Endodermal cell (in vitro differentiated cells): ENCODE measurements at regions not wholly inside any gene's neighbourhood (a gene's known extent, or its start where the extent isn't known, plus 50 kb on each side); places are given as distances from the start of the nearest gene placed in this dataset.

Experiments
- DNase-seq: peaks from one replicate; pipeline ENCODE4 v3.0.0-alpha.2; 2017
- H3K27ac ChIP-seq: 2 replicates; pipeline ENCODE4 v1.5.1; 2013; ENCODE audit warnings: mild to moderate bottlenecking, low read depth, low read length, moderate library complexity
- H3K27me3 ChIP-seq: 2 replicates; pipeline ENCODE4 v1.6.1; 2013; ENCODE audit warnings: mild to moderate bottlenecking, low read length, moderate library complexity; ENCODE audit not compliant: insufficient read depth, control insufficient read depth, poor library complexity, severe bottlenecking
- H3K36me3 ChIP-seq: 2 replicates; pipeline ENCODE4 v1.7.0; 2013; ENCODE audit warnings: mild to moderate bottlenecking, low read length, moderate library complexity; ENCODE audit not compliant: control insufficient read depth, insufficient read depth
- H3K4me1 ChIP-seq: one replicate; pipeline ENCODE4 v1.7.0; 2013; ENCODE audit warnings: low read length; ENCODE audit not compliant: control insufficient read depth, insufficient read depth
- H3K4me3 ChIP-seq: 2 replicates; pipeline ENCODE4 v1.5.1; 2013; ENCODE audit warnings: mild to moderate bottlenecking, low read length, moderate library complexity
- H3K9ac ChIP-seq: 2 replicates; pipeline ENCODE4 v1.6.1; 2013; ENCODE audit warnings: mild to moderate bottlenecking, low read length, moderate library complexity; ENCODE audit not compliant: poor library complexity, severe bottlenecking; ENCODE audit errors: extremely low read depth
- H3K9me3 ChIP-seq: 2 replicates; pipeline ENCODE4 v1.6.1; 2013; ENCODE audit warnings: mild to moderate bottlenecking, low read length, moderate library complexity; ENCODE audit not compliant: control insufficient read depth
- H3K27ac Mint-ChIP-seq: 2 replicates; pipeline ENCODE4 v1.8.0; 2020; ENCODE audit warnings: mixed read lengths
- H3K27me3 Mint-ChIP-seq: 2 replicates; pipeline ENCODE4 v1.8.0; 2021; ENCODE audit warnings: mild to moderate bottlenecking, mixed read lengths; ENCODE audit not compliant: insufficient read depth
- H3K36me3 Mint-ChIP-seq: 2 replicates; pipeline ENCODE4 v1.8.0; 2020; ENCODE audit warnings: low read depth, mixed read lengths
- H3K4me1 Mint-ChIP-seq: 2 replicates; pipeline ENCODE4 v1.8.0; 2020; ENCODE audit warnings: mixed read lengths
- H3K4me3 Mint-ChIP-seq: 2 replicates; pipeline ENCODE4 v1.8.0; 2020; ENCODE audit warnings: mild to moderate bottlenecking, moderate library complexity, mixed read lengths
- H3K9me3 Mint-ChIP-seq: 2 replicates; pipeline ENCODE4 v1.8.0; 2020; ENCODE audit warnings: mild to moderate bottlenecking, mixed read lengths
- CTCF ChIP-seq: fragments of 200-600 bp; sonication (generic); conservative IDR thresholded peaks from 2 replicates; pipeline ENCODE4 v1.5.0; 2021; ENCODE audit warnings: antibody characterized with exemption, mild to moderate bottlenecking
- WGBS, 2 experiments: methylation state at CpG; one replicate each; pipeline versions ENCODE4 v1.1.5 to v1.1.7; 2013; ENCODE audit warnings: missing lambda C conversion rate in 2 of 2, mixed read lengths in 1 of 2; ENCODE audit not compliant: insufficient coverage in 1 of 2, insufficient read length in 1 of 2; 5-methylcytosine and 5-hydroxymethylcytosine counted together

GRCh38 chr11:120020486-120020885 lies 117.4 kb downstream of the TRIM29 start:
- Histone ChIP-seq H3K9ac (no peak overlapping the region), H3K27me3 (no peaks in the 10 kb centered on the region), H3K4me3 (no peak overlapping the region), H3K36me3 (no peaks in the 10 kb centered on the region), H3K4me1 (peaks cover 13% of the 10 kb centered on the region), H3K9me3 (no peaks in the 10 kb centered on the region), H3K27ac (no peak overlapping the region)
- Mint-ChIP-seq H3K4me3 (no peak overlapping the region), H3K27ac (no peak overlapping the region), H3K4me1 (peaks cover 28% of the 10 kb centered on the region), H3K36me3 (no peaks in the 10 kb centered on the region), H3K9me3 (no peaks in the 10 kb centered on the region), H3K27me3 (peaks cover 26% of the 10 kb centered on the region)
- TF ChIP-seq CTCF, result no peak
- DNase-seq, result no peak
- 83 to 100% methylated on average over 1 to 4 of the region's 4 CpGs for WGBS, 2 experiments

DNA sequence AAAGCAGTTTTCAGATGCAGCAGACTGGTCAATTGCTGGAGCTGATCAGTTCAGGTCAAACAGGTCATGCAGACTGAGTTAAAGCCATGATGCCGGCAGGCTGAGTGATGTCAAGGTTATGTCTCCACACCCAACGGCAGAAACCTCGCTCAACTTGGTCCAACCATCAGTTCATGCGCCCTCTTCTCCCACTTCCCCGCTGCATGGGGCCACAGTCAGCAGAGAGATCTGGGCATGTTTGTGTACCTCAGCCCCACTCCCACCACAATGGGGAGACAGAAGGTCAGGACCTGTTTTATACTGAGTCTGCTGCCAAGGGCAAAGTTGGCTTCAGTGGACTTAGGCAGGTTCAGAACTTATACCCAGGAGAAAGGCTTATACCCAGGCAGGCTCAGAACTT lies 118.7 kb downstream of the TRIM29 start:
- WGBS, 2 experiments, result 96 to 98% methylated on average over 5 of the region's 5 CpGs
- no peaks in the 10 kb centered on the region for H3K9me3 ChIP-seq
- H3K4me3 ChIP-seq, result no peak overlapping the region
- TF ChIP-seq CTCF, result no peak
- Mint-ChIP-seq H3K4me3 (no peak overlapping the region), H3K27ac (no peak overlapping the region), H3K4me1 (peaks cover 32% of the 10 kb centered on the region), H3K9me3 (no peaks in the 10 kb centered on the region), H3K27me3 (peaks cover 36% of the 10 kb centered on the region), H3K36me3 (no peaks in the 10 kb centered on the region)
- H3K27ac ChIP-seq, result no peak overlapping the region
- peaks cover 7% of the 10 kb centered on the region for H3K4me1 ChIP-seq
- no peak overlapping the region for H3K9ac ChIP-seq
- H3K36me3 ChIP-seq, result no peaks in the 10 kb centered on the region
- H3K27me3 ChIP-seq, result peaks cover under 1% of the 10 kb centered on the region
- DNase-seq, result no peak

- Mint-ChIP-seq H3K27me3 (peaks cover 38% of the 10 kb centered on the region), H3K36me3 (no peaks in the 10 kb centered on the region), H3K4me3 (no peak overlapping the region), H3K27ac (no peak overlapping the region), H3K4me1 (peaks cover 21% of the 10 kb centered on the region), H3K9me3 (no peaks in the 10 kb centered on the region)
- H3K4me1 ChIP-seq, result no peaks in the 10 kb centered on the region
- DNase-seq, result no peak
- no peak overlapping the region for H3K4me3 ChIP-seq
- WGBS, 2 experiments, result 56 to 64% methylated on average over 9 of the region's 9 CpGs
- no peak overlapping the region for H3K27ac ChIP-seq
- H3K36me3 ChIP-seq, result no peaks in the 10 kb centered on the region
- no peak for TF ChIP-seq CTCF
- H3K9me3 ChIP-seq, result no peaks in the 10 kb centered on the region
- H3K27me3 ChIP-seq, result peaks cover 4% of the 10 kb centered on the region
- no peak overlapping the region for H3K9ac ChIP-seq
Observed at GRCh38 chr11:120017582-120018150, 120.2 kb downstream of the TRIM29 start.
